HL-60 (cell line): ENCODE measurements at regions not wholly inside any gene's neighbourhood (a gene's known extent, or its start where the extent isn't known, plus 50 kb on each side); places are given as distances from the start of the nearest gene placed in this dataset.

Source experiments
- DNase-seq, 2 experiments: peaks; one replicate each; pipeline ENCODE4 v3.0.0-alpha.2; 2010 to 2020; ENCODE audit warnings: low read depth in 1 of 2, low spot score in 1 of 2
- H3K27ac ChIP-seq: fragments of 250-450 bp; sonication (Bioruptor Pico); replicated peaks from 2 replicates; pipeline ENCODE4 v1.5.1; 2020; ENCODE audit warnings: mild to moderate bottlenecking, moderate library complexity
- H3K27me3 ChIP-seq: fragments of 250-450 bp; sonication (Bioruptor Pico); 2 replicates; pipeline ENCODE4 v1.5.1; 2021; ENCODE audit warnings: mild to moderate bottlenecking, moderate library complexity; ENCODE audit not compliant: insufficient read depth, poor library complexity, severe bottlenecking
- H3K4me3 ChIP-seq: replicated peaks from 2 replicates; pipeline ENCODE4 v1.5.1; 2011; ENCODE audit warnings: mild to moderate bottlenecking, control low read depth, low read length; ENCODE audit not compliant: insufficient read depth
- CTCF ChIP-seq: IDR thresholded peaks from one replicate; pipeline ENCODE4 v1.5.1; 2011; ENCODE audit warnings: low read length, control low read depth, inconsistent platforms; ENCODE audit not compliant: insufficient read depth
- GABPA ChIP-seq: IDR thresholded peaks from 2 replicates; pipeline ENCODE4 v1.6.1; 2012; ENCODE audit warnings: low read depth
- POLR2AphosphoS5 ChIP-seq: IDR thresholded peaks from 2 replicates; pipeline ENCODE4 v1.6.1; 2012; ENCODE audit warnings: low read depth
- REST ChIP-seq: IDR thresholded peaks from 2 replicates; pipeline ENCODE4 v1.6.1; 2012; ENCODE audit warnings: low read depth; ENCODE audit not compliant: insufficient replicate concordance
- SPI1 ChIP-seq: IDR thresholded peaks from 2 replicates; pipeline ENCODE4 v1.6.1; 2012; ENCODE audit warnings: low read depth, mild to moderate bottlenecking, borderline replicate concordance

GRCh38 chr15:96504371-96504770, 173.9 kb downstream of the NR2F2 start:
- no peak overlapping the region for H3K27ac ChIP-seq
- no peak for DNase-seq
- TF ChIP-seq CTCF (no peak), SPI1 (no peak), GABPA (no peak), POLR2AphosphoS5 (no peak), REST (no peak)
- H3K4me3 ChIP-seq: no peak overlapping the region
- H3K27me3 ChIP-seq: no peaks in the 10 kb centered on the region

- DNase-seq: no peak
- no peak for TF ChIP-seq SPI1
- no peak for TF ChIP-seq GABPA
- TF ChIP-seq CTCF: no peak
- TF ChIP-seq REST: no peak
- no peak for TF ChIP-seq POLR2AphosphoS5
- no peaks in the 10 kb centered on the region for H3K27me3 ChIP-seq
- no peak overlapping the region for H3K27ac ChIP-seq
- no peak overlapping the region for H3K4me3 ChIP-seq
Observed at GRCh38 chr15:96505014-96505413, 174.5 kb downstream of the NR2F2 start.

- Histone ChIP-seq H3K4me3 (no peak overlapping the region), H3K27ac (no peak overlapping the region; the same call in 1 of the 2 replicates), H3K27me3 (no peaks in the 10 kb centered on the region)
- DNase-seq: no peak
- no peak for TF ChIP-seq POLR2AphosphoS5
- TF ChIP-seq SPI1: 0 out of 2 replicates have a peak, but pooled peaks have one; percentile 13
- no peak for TF ChIP-seq CTCF
Observed at GRCh38 chr15:96514607-96515285, 184.2 kb downstream of the NR2F2 start.

GRCh38 chr15:96515371-96515770, 184.9 kb downstream of the NR2F2 start:
- no peak for DNase-seq
- H3K27me3 ChIP-seq: no peaks in the 10 kb centered on the region
- no peak overlapping the region for H3K27ac ChIP-seq
- TF ChIP-seq SPI1 (no peak), POLR2AphosphoS5 (no peak), REST (no peak), CTCF (no peak), GABPA (no peak)
- H3K4me3 ChIP-seq: no peak overlapping the region
